Left cardiac atrium (tissue), 4 donors: ENCODE measurements at regions not wholly inside any gene's neighbourhood (a gene's known extent, or its start where the extent isn't known, plus 50 kb on each side); places are given as distances from the start of the nearest gene placed in this dataset.
A peak's percentile ranks its signal among the peaks of the same experiment; 100 is the strongest.

ENCODE experiments used
- ATAC-seq, 2 donors: fragments of 200-7000 bp; cut with Tn5 transposase; one replicate each; pipeline ENCODE4 v1.9.1; 2020; ENCODE audit warnings: mild to moderate bottlenecking in 2 of 2, moderate library complexity in 2 of 2
- DNase-seq: peaks from one replicate; pipeline ENCODE4 v3.0.0-alpha.2; 2020
- intact Hi-C, 2 donors: fragments of 100-400 bp; cut with DNase I; formaldehyde crosslinking; loops; one replicate each; pipeline versions ENCODE4 v1.14.1 to v1.15.1; 2022 to 2023
- donor health status: DM: no; HTN: yes; CAD: no.
- donor health status: DM: no; HTN: yes; CAD: no; lungs with severe emphysema.
- donor health status: DM: yes; HTN: yes; CAD: no.
- donor health status: Dilated cardiomyopathy.

GRCh38 chrX:11944501-11944900, 186.5 kb downstream of the MSL3 start:
- intact Hi-C loops = no loop called here
- ATAC-seq (no peak), DNase-seq (no peak)

- DNase-seq = no peak
- no peak for ATAC-seq
- intact Hi-C loops = no loop called here
Measured at GRCh38 chrX:11949291-11949690, 189.0 kb upstream of the FRMPD4 start.

- ATAC-seq (peak in 1 of 2 donors; percentile 39), DNase-seq (no peak)
- intact Hi-C loops = no loop called here
Measured at GRCh38 chrX:11952176-11952720, 186.0 kb upstream of the FRMPD4 start.

- DNase-seq (no peak), ATAC-seq (peak in 1 of 2 donors; percentile 47)
- intact Hi-C loops = no loop called here
Measured at GRCh38 chrX:11953615-11954014, 184.7 kb upstream of the FRMPD4 start.

- DNase-seq (no peak), ATAC-seq (no peak)
- intact Hi-C loops = no loop called here
Measured at GRCh38 chrX:11954176-11954575, 184.1 kb upstream of the FRMPD4 start.

- intact Hi-C loops = no loop called here
- no peak for ATAC-seq
- DNase-seq = no peak
Measured at GRCh38 chrX:11960031-11960430, 178.2 kb upstream of the FRMPD4 start.

- no peak for ATAC-seq
- DNase-seq = no peak
- intact Hi-C loops = no loop called here
Measured at GRCh38 chrX:11965436-11965835, 172.8 kb upstream of the FRMPD4 start.

GRCh38 chrX:11967986-11968869, 170.0 kb upstream of the FRMPD4 start:
- DNase-seq = no peak
- intact Hi-C loops = no loop called here
- ATAC-seq = no peak

GRCh38 chrX:11968991-11969390, 169.3 kb upstream of the FRMPD4 start:
- DNase-seq (no peak), ATAC-seq (no peak)
- intact Hi-C loops = no loop called here

GRCh38 chrX:11970578-11971359, 167.5 kb upstream of the FRMPD4 start:
- peak in 1 of 2 donors; percentile 42 for ATAC-seq
- no peak for DNase-seq
- intact Hi-C loops = no loop called here

GRCh38 chrX:11976663-11977062, 161.6 kb upstream of the FRMPD4 start:
- intact Hi-C loops = no loop called here
- DNase-seq (no peak), ATAC-seq (no peak)

- intact Hi-C loops = no loop called here
- DNase-seq = no peak
- no peak for ATAC-seq
Measured at GRCh38 chrX:11992271-11992670, 146.0 kb upstream of the FRMPD4 start.

GRCh38 chrX:11995146-11995545, 143.1 kb upstream of the FRMPD4 start:
- ATAC-seq (no peak), DNase-seq (no peak)
- intact Hi-C loops = no loop called here

GRCh38 chrX:11996810-11997209, 141.5 kb upstream of the FRMPD4 start:
- DNase-seq = no peak
- no peak for ATAC-seq
- intact Hi-C loops = no loop called here

- ATAC-seq (no peak), DNase-seq (no peak)
- intact Hi-C loops = no loop called here
Measured at GRCh38 chrX:11998944-11999343, 139.3 kb upstream of the FRMPD4 start.

- DNase-seq (no peak), ATAC-seq (no peak)
- intact Hi-C loops = no loop called here
Measured at GRCh38 chrX:12002876-12003275, 135.4 kb upstream of the FRMPD4 start.

GRCh38 chrX:12007881-12008280, 130.4 kb upstream of the FRMPD4 start:
- ATAC-seq (peak; percentile 30 to 84), DNase-seq (no peak)
- intact Hi-C loops = no loop called here

GRCh38 chrX:12010436-12010835, 127.8 kb upstream of the FRMPD4 start:
- ATAC-seq (no peak), DNase-seq (no peak)
- intact Hi-C loops = no loop called here

- intact Hi-C loops = no loop called here
- no peak for DNase-seq
- no peak for ATAC-seq
Measured at GRCh38 chrX:12011075-12011474, 127.2 kb upstream of the FRMPD4 start.

- DNase-seq (no peak), ATAC-seq (no peak)
- intact Hi-C loops = no loop called here
Measured at GRCh38 chrX:12013211-12013618, 125.1 kb upstream of the FRMPD4 start.
